ENCODE measurements at regions not wholly inside any gene's neighbourhood (a gene's known extent, or its start where the extent isn't known, plus 50 kb on each side); places are given as distances from the start of the nearest gene placed in this dataset.

- Mint-ChIP-seq H3K27ac (ENCODE audit: unreplicated experiment) (no peak overlapping the region), H3K9me3 (peaks cover 13% of the 10 kb centered on the region), H3K4me3 (no peak overlapping the region), H3K36me3 (ENCODE audit: low read depth) (no peaks in the 10 kb centered on the region), H3K27me3 (ENCODE audit: low read depth) (no peaks in the 10 kb centered on the region), H3K4me1 (no peaks in the 10 kb centered on the region)
- DNase-seq (ENCODE audit: low read depth, low spot score) = no peak
- TF ChIP-seq CTCF (conservative IDR thresholded peaks at IDR 0.05) = no peak
Observed at GRCh38 chr3:190252080-190252479, 70.2 kb downstream of the CLDN1 start.

- peak; percentile 16 for TF ChIP-seq CTCF (conservative IDR thresholded peaks at IDR 0.05)
- Mint-ChIP-seq H3K27me3 (ENCODE audit: low read depth) (no peaks in the 10 kb centered on the region), H3K4me3 (no peak overlapping the region), H3K27ac (ENCODE audit: unreplicated experiment) (no peak overlapping the region), H3K4me1 (no peaks in the 10 kb centered on the region), H3K9me3 (peaks cover 24% of the 10 kb centered on the region), H3K36me3 (ENCODE audit: low read depth) (peaks cover 9% of the 10 kb centered on the region)
- no peak for DNase-seq (ENCODE audit: low read depth, low spot score)
Observed at GRCh38 chr3:190249414-190249813, 72.8 kb downstream of the CLDN1 start.

GRCh38 chr3:190242147-190242546 is 80.1 kb downstream of the CLDN1 start:
- H3K9me3 Mint-ChIP-seq = peaks cover 34% of the 10 kb centered on the region
- no peaks in the 10 kb centered on the region for H3K27me3 Mint-ChIP-seq (ENCODE audit: low read depth)
- no peak for TF ChIP-seq CTCF (conservative IDR thresholded peaks at IDR 0.05)
- no peak overlapping the region for H3K4me3 Mint-ChIP-seq
- H3K27ac Mint-ChIP-seq (ENCODE audit: unreplicated experiment) = no peak overlapping the region
- H3K4me1 Mint-ChIP-seq = no peaks in the 10 kb centered on the region
- H3K36me3 Mint-ChIP-seq (ENCODE audit: low read depth) = peaks cover 9% of the 10 kb centered on the region
- no peak for DNase-seq (ENCODE audit: low read depth, low spot score)

GRCh38 chr3:190239325-190239724 is 82.9 kb downstream of the CLDN1 start:
- no peak for TF ChIP-seq CTCF (conservative IDR thresholded peaks at IDR 0.05)
- Mint-ChIP-seq H3K27ac (ENCODE audit: unreplicated experiment) (no peak overlapping the region), H3K4me1 (no peaks in the 10 kb centered on the region), H3K36me3 (ENCODE audit: low read depth) (no peaks in the 10 kb centered on the region), H3K4me3 (no peak overlapping the region), H3K9me3 (peaks cover 23% of the 10 kb centered on the region), H3K27me3 (ENCODE audit: low read depth) (no peaks in the 10 kb centered on the region)
- no peak for DNase-seq (ENCODE audit: low read depth, low spot score)

- no peaks in the 10 kb centered on the region for H3K27me3 Mint-ChIP-seq (ENCODE audit: low read depth)
- H3K4me3 Mint-ChIP-seq = no peak overlapping the region
- no peaks in the 10 kb centered on the region for H3K4me1 Mint-ChIP-seq
- no peak overlapping the region for H3K27ac Mint-ChIP-seq (ENCODE audit: unreplicated experiment)
- H3K36me3 Mint-ChIP-seq (ENCODE audit: low read depth) = no peaks in the 10 kb centered on the region
- no peak for DNase-seq (ENCODE audit: low read depth, low spot score)
- H3K9me3 Mint-ChIP-seq = peaks cover 23% of the 10 kb centered on the region
- TF ChIP-seq CTCF (conservative IDR thresholded peaks at IDR 0.05) = no peak
Observed at GRCh38 chr3:190238871-190239270, 83.4 kb downstream of the CLDN1 start.

GRCh38 chr3:190234621-190235020 is 87.6 kb downstream of the CLDN1 start:
- Mint-ChIP-seq H3K4me3 (no peak overlapping the region), H3K27ac (ENCODE audit: unreplicated experiment) (no peak overlapping the region), H3K36me3 (ENCODE audit: low read depth) (no peaks in the 10 kb centered on the region), H3K27me3 (ENCODE audit: low read depth) (no peaks in the 10 kb centered on the region), H3K9me3 (peaks cover 2% of the 10 kb centered on the region), H3K4me1 (no peaks in the 10 kb centered on the region)
- no peak for DNase-seq (ENCODE audit: low read depth, low spot score)
- no peak for TF ChIP-seq CTCF (conservative IDR thresholded peaks at IDR 0.05)
